ENCODE measurements at regions not wholly inside any gene's neighbourhood (a gene's known extent, or its start where the extent isn't known, plus 50 kb on each side); places are given as distances from the start of the nearest gene placed in this dataset.

DNA sequence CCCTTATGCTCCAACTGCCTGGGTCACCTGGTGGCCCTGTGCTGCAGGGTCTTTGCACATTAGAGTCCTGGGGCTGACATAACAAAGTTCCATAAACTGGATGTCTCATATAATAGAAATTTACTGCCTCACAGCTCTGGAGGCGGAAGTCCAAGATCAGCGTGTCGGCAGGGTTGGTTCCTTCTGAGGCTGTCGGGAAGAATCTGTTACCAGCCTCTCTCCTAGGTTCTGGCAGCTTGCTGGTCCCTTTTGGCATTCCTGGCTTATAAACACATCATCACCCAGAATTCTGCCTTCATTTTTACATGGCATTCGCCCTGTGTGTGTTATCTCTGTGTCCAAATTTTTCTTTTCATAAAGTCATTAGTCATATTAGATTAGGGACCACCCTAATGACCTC is 170.5 kb downstream of the NDUFA10 start:
- H3K27ac Mint-ChIP-seq = no peak overlapping the region
- no peak overlapping the region for H3K4me3 Mint-ChIP-seq
- H3K27me3 Mint-ChIP-seq = peaks cover 26 to 49% (median 29%) of the 10 kb centered on the region in 3 donors
- ATAC-seq (ENCODE audit: low read depth in 2 of 2) (no peak), DNase-seq (no peak)
- no peaks in the 10 kb centered on the region for H3K4me1 Mint-ChIP-seq
- H3K9me3 Mint-ChIP-seq = peaks cover 5 to 22% (median 17%) of the 10 kb centered on the region in 7 donors
- peaks cover 0 to 10% of the 10 kb centered on the region in 2 donors for H3K36me3 Mint-ChIP-seq

- DNase-seq = no peak
- no peak for ATAC-seq (ENCODE audit: low read depth in 2 of 2)
- no peak overlapping the region for H3K27ac Mint-ChIP-seq
- H3K9me3 Mint-ChIP-seq = peaks cover 9 to 27% (median 22%) of the 10 kb centered on the region in 7 donors
- H3K36me3 Mint-ChIP-seq = peaks cover 0 to 10% of the 10 kb centered on the region in 2 donors
- peaks cover 26 to 41% (median 32%) of the 10 kb centered on the region in 3 donors for H3K27me3 Mint-ChIP-seq
- H3K4me1 Mint-ChIP-seq = no peaks in the 10 kb centered on the region
- H3K4me3 Mint-ChIP-seq = peak overlapping the region in 1 of 8 donors; percentile 70
These were observed 171.3 kb downstream of the NDUFA10 start for GRCh38 chr2:239853706-239854327.

- H3K4me3 Mint-ChIP-seq = no peak overlapping the region
- H3K9me3 Mint-ChIP-seq = peaks cover 9 to 34% (median 25%) of the 10 kb centered on the region in 7 donors
- H3K27ac Mint-ChIP-seq = no peak overlapping the region
- H3K36me3 Mint-ChIP-seq = peaks cover 0 to 10% of the 10 kb centered on the region in 2 donors
- H3K27me3 Mint-ChIP-seq = peaks cover 22 to 37% (median 32%) of the 10 kb centered on the region in 3 donors
- ATAC-seq (ENCODE audit: low read depth in 2 of 2) (no peak), DNase-seq (no peak)
- no peaks in the 10 kb centered on the region for H3K4me1 Mint-ChIP-seq
These were observed 172.0 kb downstream of the NDUFA10 start for GRCh38 chr2:239853121-239853520.

- no peak for DNase-seq
- H3K4me3 Mint-ChIP-seq = no peak overlapping the region
- H3K4me1 Mint-ChIP-seq = no peaks in the 10 kb centered on the region
- peaks cover 0 to 10% of the 10 kb centered on the region in 2 donors for H3K36me3 Mint-ChIP-seq
- H3K27me3 Mint-ChIP-seq = peaks cover 20 to 37% (median 36%) of the 10 kb centered on the region in 3 donors
- H3K9me3 Mint-ChIP-seq = peaks cover 9 to 38% (median 25%) of the 10 kb centered on the region in 7 donors
- no peak for ATAC-seq (ENCODE audit: low read depth in 2 of 2)
- H3K27ac Mint-ChIP-seq = no peak overlapping the region
These were observed 172.9 kb downstream of the NDUFA10 start for GRCh38 chr2:239852272-239852671.

- Mint-ChIP-seq H3K4me1 (no peaks in the 10 kb centered on the region), H3K27me3 (peaks cover 14 to 47% (median 42%) of the 10 kb centered on the region in 3 donors), H3K9me3 (peaks cover 16 to 66% (median 46%) of the 10 kb centered on the region in 7 donors), H3K4me3 (no peak overlapping the region), H3K36me3 (peaks cover 4 to 19% of the 10 kb centered on the region in 2 donors), H3K27ac (no peak overlapping the region)
- DNase-seq = no peak
- ATAC-seq (ENCODE audit: low read depth in 2 of 2) = no peak
These were observed 178.1 kb downstream of the NDUFA10 start for GRCh38 chr2:239846789-239847676.

DNA sequence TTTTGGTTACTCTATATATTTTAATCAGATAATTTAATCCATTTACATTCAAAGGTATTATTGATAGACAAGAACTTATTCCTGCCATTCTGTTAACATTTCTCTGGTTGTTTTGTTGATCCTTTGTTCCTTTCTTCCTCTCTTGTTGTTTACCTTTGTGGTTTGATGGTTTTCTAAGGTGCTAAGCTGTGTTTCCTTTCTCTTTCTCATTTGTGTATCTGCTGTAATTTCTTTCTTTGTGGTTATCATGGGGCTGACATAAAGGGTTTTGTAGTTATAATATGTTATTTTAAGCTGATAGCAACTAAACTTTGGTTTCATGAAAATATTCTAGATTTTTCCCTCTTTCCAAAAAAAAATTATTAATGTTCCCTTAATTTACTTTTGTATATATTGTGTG is 179.2 kb downstream of the NDUFA10 start:
- H3K4me3 Mint-ChIP-seq = no peak overlapping the region
- H3K27ac Mint-ChIP-seq = no peak overlapping the region
- peaks cover 4 to 14% of the 10 kb centered on the region in 2 donors for H3K36me3 Mint-ChIP-seq
- no peaks in the 10 kb centered on the region for H3K4me1 Mint-ChIP-seq
- H3K27me3 Mint-ChIP-seq = peaks cover 18 to 45% (median 42%) of the 10 kb centered on the region in 3 donors
- H3K9me3 Mint-ChIP-seq = peaks cover 9 to 58% (median 39%) of the 10 kb centered on the region in 7 donors
- ATAC-seq (ENCODE audit: low read depth in 2 of 2) (no peak), DNase-seq (no peak)

GRCh38 chr2:239839306-239839705 is 185.8 kb downstream of the NDUFA10 start:
- peaks cover 4 to 28% (median 18%) of the 10 kb centered on the region in 7 donors for H3K9me3 Mint-ChIP-seq
- H3K4me1 Mint-ChIP-seq = no peaks in the 10 kb centered on the region
- peaks cover 5 to 25% (median 6%) of the 10 kb centered on the region in 3 donors for H3K27me3 Mint-ChIP-seq
- no peak overlapping the region for H3K4me3 Mint-ChIP-seq
- H3K36me3 Mint-ChIP-seq = no peaks in the 10 kb centered on the region
- H3K27ac Mint-ChIP-seq = peak overlapping the region in 1 of 6 donors; percentile 34
- DNase-seq (no peak), ATAC-seq (ENCODE audit: low read depth in 2 of 2) (no peak)

DNA sequence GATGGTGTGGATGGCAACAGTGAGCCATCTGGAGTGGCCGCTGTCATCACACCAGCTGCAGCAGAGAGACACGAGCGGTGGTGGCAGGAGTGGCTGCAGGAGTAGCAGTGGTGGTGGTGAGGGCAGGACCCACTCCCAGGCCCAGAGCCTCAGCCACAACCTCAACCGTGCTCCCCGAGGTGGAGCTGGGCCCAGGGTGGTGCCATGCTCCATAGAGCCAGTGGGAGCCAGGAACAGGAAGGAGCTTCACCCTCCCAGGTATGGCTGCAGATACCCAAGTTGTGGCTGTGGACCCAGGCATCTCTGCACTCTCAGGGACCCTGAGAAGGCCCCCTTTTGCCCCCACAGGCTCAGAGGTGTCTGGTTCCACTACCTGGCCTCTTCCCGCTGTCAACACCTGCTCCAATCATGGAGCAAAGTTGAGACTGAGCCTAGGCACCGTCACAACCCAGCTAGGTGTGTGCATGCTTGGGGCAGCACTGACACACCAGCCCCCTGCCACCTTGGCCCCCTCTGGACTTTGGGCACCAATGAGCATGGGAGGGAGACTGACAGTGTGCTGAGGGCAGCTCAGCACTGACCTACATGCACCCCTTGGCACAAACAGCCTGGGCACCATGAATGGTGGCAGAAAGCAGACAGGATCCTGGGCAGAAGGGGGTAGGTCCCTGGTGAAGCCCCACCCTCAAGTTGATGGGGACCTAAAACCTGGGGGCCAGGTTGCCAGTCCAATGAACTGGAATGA is 188.9 kb downstream of the NDUFA10 start:
- no peaks in the 10 kb centered on the region for H3K36me3 Mint-ChIP-seq
- H3K27me3 Mint-ChIP-seq = peaks cover 0 to 6% (median 5%) of the 10 kb centered on the region in 3 donors
- H3K9me3 Mint-ChIP-seq = peaks cover 5 to 11% (median 7%) of the 10 kb centered on the region in 7 donors
- no peak for DNase-seq
- peak overlapping the region in 1 of 6 donors; percentile 47 for H3K27ac Mint-ChIP-seq
- ATAC-seq (ENCODE audit: low read depth in 2 of 2) = no peak
- H3K4me3 Mint-ChIP-seq = no peak overlapping the region
- H3K4me1 Mint-ChIP-seq = no peaks in the 10 kb centered on the region

- DNase-seq = no peak
- no peak for ATAC-seq (ENCODE audit: low read depth in 2 of 2)
- H3K4me3 Mint-ChIP-seq = no peak overlapping the region
- H3K9me3 Mint-ChIP-seq = peaks cover 5 to 11% (median 7%) of the 10 kb centered on the region in 7 donors
- H3K36me3 Mint-ChIP-seq = no peaks in the 10 kb centered on the region
- H3K4me1 Mint-ChIP-seq = no peaks in the 10 kb centered on the region
- peaks cover 0 to 6% (median under 1%) of the 10 kb centered on the region in 3 donors for H3K27me3 Mint-ChIP-seq
- no peak overlapping the region for H3K27ac Mint-ChIP-seq
These were observed 190.1 kb downstream of the NDUFA10 start for GRCh38 chr2:239835056-239835455.

GRCh38 chr2:239834143-239834542 is 191.0 kb downstream of the NDUFA10 start:
- Mint-ChIP-seq H3K4me1 (no peaks in the 10 kb centered on the region), H3K9me3 (peaks cover 3 to 11% (median 7%) of the 10 kb centered on the region in 7 donors), H3K36me3 (no peaks in the 10 kb centered on the region), H3K27me3 (peaks cover 0 to 6% (median 0%) of the 10 kb centered on the region in 3 donors), H3K27ac (no peak overlapping the region), H3K4me3 (no peak overlapping the region)
- no peak for ATAC-seq (ENCODE audit: low read depth in 2 of 2)
- no peak for DNase-seq

- H3K4me3 Mint-ChIP-seq = no peak overlapping the region
- DNase-seq = no peak
- no peaks in the 10 kb centered on the region for H3K4me1 Mint-ChIP-seq
- ATAC-seq (ENCODE audit: low read depth in 2 of 2) = no peak
- H3K27ac Mint-ChIP-seq = no peak overlapping the region
- peaks cover 3 to 11% (median 7%) of the 10 kb centered on the region in 7 donors for H3K9me3 Mint-ChIP-seq
- peaks cover 0 to 7% (median 0%) of the 10 kb centered on the region in 3 donors for H3K27me3 Mint-ChIP-seq
- no peaks in the 10 kb centered on the region for H3K36me3 Mint-ChIP-seq
These were observed 191.7 kb downstream of the NDUFA10 start for GRCh38 chr2:239833269-239834109.

- Mint-ChIP-seq H3K27ac (no peak overlapping the region), H3K27me3 (peaks cover 0 to 11% (median 0%) of the 10 kb centered on the region in 3 donors), H3K4me1 (no peaks in the 10 kb centered on the region), H3K9me3 (peaks cover 3 to 11% (median 7%) of the 10 kb centered on the region in 7 donors), H3K4me3 (peak overlapping the region in 1 of 8 donors; percentile 76), H3K36me3 (no peaks in the 10 kb centered on the region)
- DNase-seq (no peak), ATAC-seq (ENCODE audit: low read depth in 2 of 2) (no peak)
These were observed 192.5 kb downstream of the NDUFA10 start for GRCh38 chr2:239832490-239833268.
